GM21423 (cell line): ENCODE measurements at regions not wholly inside any gene's neighbourhood (a gene's known extent, or its start where the extent isn't known, plus 50 kb on each side); places are given as distances from the start of the nearest gene placed in this dataset.
"Not testable (repeated sequence)": the region's sequence is repeated elsewhere in the genome, so short reads cannot be mapped to it uniquely, and the experiment has no call there.

Source experiments
- ATAC-seq: cut with Tn5 transposase; IDR thresholded peaks from one replicate; pipeline ENCODE4 v1.9.1; 2021; ENCODE audit warnings: mild to moderate bottlenecking, moderate library complexity; ENCODE audit not compliant: unreplicated experiment

GRCh38 chr2:38451778-38452177, 74.7 kb upstream of the ATL2 start:
- not testable (repeated sequence) for ATAC-seq

GRCh38 chr2:38450509-38450908, 73.4 kb upstream of the ATL2 start:
- ATAC-seq, result no peak

GRCh38 chr2:38448692-38449410, 71.8 kb upstream of the ATL2 start:
- ATAC-seq, result no peak

GRCh38 chr2:38446906-38447561, 70.0 kb upstream of the ATL2 start:
- no peak for ATAC-seq

- ATAC-seq, result no peak
These were observed 69.3 kb upstream of the ATL2 start for GRCh38 chr2:38446418-38446817.

- ATAC-seq, result no peak
These were observed 67.2 kb upstream of the ATL2 start for GRCh38 chr2:38444247-38444646.

GRCh38 chr2:38442643-38443541, 65.8 kb upstream of the ATL2 start:
- ATAC-seq, result no peak

GRCh38 chr2:38441346-38441745, 64.3 kb upstream of the ATL2 start:
- no peak for ATAC-seq

GRCh38 chr2:38440655-38441054, 63.6 kb upstream of the ATL2 start:
- ATAC-seq, result no peak

GRCh38 chr2:38439863-38440262, 62.8 kb upstream of the ATL2 start:
- no peak for ATAC-seq

GRCh38 chr2:38438883-38439612, 62.0 kb upstream of the ATL2 start:
- peak; percentile 70 for ATAC-seq

- no peak for ATAC-seq
These were observed 61.2 kb upstream of the ATL2 start for GRCh38 chr2:38438133-38438882.

- no peak for ATAC-seq
These were observed 59.2 kb upstream of the ATL2 start for GRCh38 chr2:38436227-38436664.

- no peak for ATAC-seq
These were observed 58.7 kb upstream of the ATL2 start for GRCh38 chr2:38435775-38436174.

GRCh38 chr2:38434595-38434994, 57.5 kb upstream of the ATL2 start:
- no peak for ATAC-seq

GRCh38 chr2:38433607-38433975, 56.5 kb upstream of the ATL2 start:
- ATAC-seq, result no peak

- ATAC-seq, result no peak
These were observed 55.9 kb upstream of the ATL2 start for GRCh38 chr2:38432820-38433606.

- ATAC-seq, result no peak
These were observed 53.6 kb upstream of the ATL2 start for GRCh38 chr2:38430597-38431207.

- no peak for ATAC-seq
These were observed 53.1 kb upstream of the ATL2 start for GRCh38 chr2:38430196-38430595.
